ENCODE measurements at regions not wholly inside any gene's neighbourhood (a gene's known extent, or its start where the extent isn't known, plus 50 kb on each side); places are given as distances from the start of the nearest gene placed in this dataset.

DNA sequence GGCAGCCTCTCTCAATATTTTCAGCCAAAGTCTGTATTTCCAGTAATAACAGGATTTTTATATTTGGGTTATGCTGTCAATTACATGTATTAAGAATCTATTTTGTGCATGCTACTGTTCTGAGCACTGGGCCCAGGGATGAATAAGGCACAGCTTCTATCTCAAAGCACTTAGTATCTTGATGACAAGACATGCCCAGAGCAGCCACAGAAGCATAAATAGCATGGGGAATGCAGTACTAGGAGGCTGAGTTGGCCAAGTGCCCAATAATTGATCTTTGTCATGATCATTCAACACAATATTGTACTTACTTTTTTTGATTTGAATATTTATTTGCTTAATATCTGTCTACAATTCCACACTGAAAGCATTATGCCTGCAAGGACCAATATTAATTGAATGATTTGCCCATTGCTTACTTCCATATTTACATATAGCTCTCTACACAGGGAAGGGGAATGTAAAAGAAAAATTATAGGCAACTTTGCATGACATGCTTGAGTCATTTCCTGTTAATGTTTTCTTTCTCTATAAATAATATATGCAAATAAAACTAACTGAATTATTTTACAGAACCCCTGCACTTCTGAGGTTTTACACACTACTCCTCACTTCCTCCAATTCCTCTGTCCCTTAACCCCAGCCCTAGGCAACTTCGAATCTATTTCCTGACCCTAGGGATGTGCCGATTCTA, 298.9 kb upstream of the BMP2 start:
- TF ChIP-seq RCOR1 (IDR thresholded peaks at IDR 0.05; ENCODE audit: low read length), result no peak
- TF ChIP-seq POLR2AphosphoS5 (IDR thresholded peaks at IDR 0.05; ENCODE audit: low read depth, low read length), result no peak
- TF ChIP-seq CTCF (IDR thresholded peaks at IDR 0.05), result no peak
- TF ChIP-seq FOXJ3 (CRISPR knock-in tag; IDR thresholded peaks at IDR 0.05), result no peak

Measured in SK-N-SH (cell line).